HCT116 (cell line): ENCODE measurements at regions not wholly inside any gene's neighbourhood (a gene's known extent, or its start where the extent isn't known, plus 50 kb on each side); places are given as distances from the start of the nearest gene placed in this dataset.

Experiments used
- ATAC-seq: fragments of 200-7000 bp; cut with Tn5 transposase; 2 replicates; pipeline ENCODE4 v1.9.1; 2020; ENCODE audit warnings: mild to moderate bottlenecking, moderate library complexity
- BruUV-seq: library from RNA; stranded (reverse); fragments of 400-500 nt; replicated peaks from 2 replicates; lab custom pipeline; 2021; lab: Mats Ljungman, UMichigan
- CTCF ChIA-PET: fragments of 300-600 bp; sonication (Branson Sonifier 250); formaldehyde crosslinking; loops from one replicate; lab custom pipeline; 2021; ENCODE audit warnings: antibody characterized with exemption; lab: Charles Lee
- POLR2A ChIA-PET: fragments of 300-600, 350-600 bp; sonication (Branson Sonifier 250); formaldehyde crosslinking; loops from one replicate; lab custom pipeline; 2021; ENCODE audit warnings: antibody characterized with exemption; lab: Charles Lee
- RAD21 ChIA-PET, 2 experiments: fragments of 300-600 bp; sonication (Branson Sonifier 250); formaldehyde crosslinking; loops; one replicate each; lab custom pipeline; 2023; ENCODE audit warnings: low total read pairs in 2 of 2; ENCODE audit not compliant: uncharacterized antibody in 2 of 2, unreplicated experiment in 2 of 2, low non-redundant PET in 1 of 2; lab: Charles Lee
- DNase-seq: peaks from one replicate; pipeline ENCODE4 v3.0.0-alpha.2; 2010; ENCODE audit warnings: low read depth, low spot score
- H2AFZ ChIP-seq: fragments of 200-600 bp; shearing (Covaris generic), sonication (generic); 2 replicates; pipeline ENCODE4 v1.6.1; 2017; ENCODE audit warnings: low read depth, mixed run types, mixed read lengths, antibody characterized with exemption, low read length; ENCODE audit not compliant: poor library complexity, severe bottlenecking
- H3K27ac ChIP-seq: 2 replicates; pipeline ENCODE4 v1.5.1; 2012; ENCODE audit warnings: low read depth, low read length
- H3K27me3 ChIP-seq: fragments of 200-600 bp; sonication (generic); 2 replicates; pipeline ENCODE4 v1.6.1; 2016; ENCODE audit warnings: mixed run types, low read length, mixed read lengths; ENCODE audit not compliant: insufficient read depth
- H3K36me3 ChIP-seq, 2 experiments: fragments of 200-500 bp in 1 of 2; fragments of 200-600 bp in 1 of 2; sonication (Bioruptor generic) in 1 of 2; sonication (generic) in 1 of 2; 2 replicates each; pipeline versions ENCODE4 v1.5.1 to v1.6.1; 2014 to 2016; ENCODE audit warnings: low read length in 2 of 2, inconsistent platforms in 1 of 2, mixed read lengths in 1 of 2, mixed run types in 1 of 2; ENCODE audit not compliant: insufficient read depth in 2 of 2, control insufficient read depth in 1 of 2
- H3K4me1 ChIP-seq, 2 experiments: fragments of 200-600 bp in 1 of 2; sonication (generic) in 1 of 2; 2 replicates each; pipeline versions ENCODE4 v1.5.1 to v1.6.1; 2012 to 2017; ENCODE audit warnings: low read length in 2 of 2, inconsistent platforms in 1 of 2, mild to moderate bottlenecking in 1 of 2, mixed read lengths in 1 of 2, mixed run types in 1 of 2, moderate library complexity in 1 of 2; ENCODE audit not compliant: insufficient read depth in 2 of 2, control insufficient read depth in 1 of 2
- H3K4me2 ChIP-seq: fragments of 200-600 bp; sonication (generic); 2 replicates; pipeline ENCODE4 v1.6.1; 2017; ENCODE audit warnings: mixed run types, low read length, mixed read lengths
- H3K4me3 ChIP-seq, 2 experiments: fragments of 200-600 bp in 1 of 2; sonication (generic) in 1 of 2; replicated peaks in 1 of 2; 2 replicates each; pipeline ENCODE4 v1.5.1; 2011 to 2016; ENCODE audit warnings: low read length in 2 of 2, control low read depth in 1 of 2, low read depth in 1 of 2, mild to moderate bottlenecking in 1 of 2, mixed read lengths in 1 of 2, mixed run types in 1 of 2
- H3K79me2 ChIP-seq: fragments of 200-600 bp; sonication (generic); 2 replicates; pipeline ENCODE4 v1.6.1; 2017; ENCODE audit warnings: mild to moderate bottlenecking, mixed run types, low read length, moderate library complexity, mixed read lengths; ENCODE audit not compliant: insufficient read depth
- H3K9ac ChIP-seq: fragments of 200-600 bp; sonication (generic); 2 replicates; pipeline ENCODE4 v1.6.1; 2016; ENCODE audit warnings: low read length, mixed read lengths
- H3K9me2 ChIP-seq: fragments of 200-600 bp; sonication (generic), shearing (Covaris generic); 2 replicates; pipeline ENCODE4 v1.6.1; 2017; ENCODE audit warnings: mixed run types, mild to moderate bottlenecking, moderate library complexity; ENCODE audit not compliant: insufficient read depth
- H3K9me3 ChIP-seq, 2 experiments: fragments of 200-500 bp in 1 of 2; fragments of 200-600 bp in 1 of 2; sonication (Bioruptor generic) in 1 of 2; sonication (generic) in 1 of 2; 2 replicates each; pipeline ENCODE4 v1.6.1; 2014 to 2017; ENCODE audit warnings: low read length in 2 of 2, mixed read lengths in 2 of 2, inconsistent platforms in 1 of 2, low read depth in 1 of 2, mild to moderate bottlenecking in 1 of 2, mixed run types in 1 of 2, moderate library complexity in 1 of 2; ENCODE audit not compliant: control insufficient read depth in 1 of 2, insufficient read depth in 1 of 2
- H4K20me1 ChIP-seq: fragments of 200-600 bp; sonication (generic), shearing (Covaris generic); 2 replicates; pipeline ENCODE4 v1.6.1; 2017; ENCODE audit warnings: mixed run types, mild to moderate bottlenecking, moderate library complexity; ENCODE audit not compliant: insufficient read depth
- ATF3 ChIP-seq: IDR thresholded peaks from 2 replicates; pipeline ENCODE4 v1.6.1; 2012
- CEBPB ChIP-seq: IDR thresholded peaks from 2 replicates; pipeline ENCODE4 v1.6.1; 2012; ENCODE audit warnings: low read depth
- ELF1 ChIP-seq: IDR thresholded peaks from 2 replicates; pipeline ENCODE4 v1.6.1; 2012; ENCODE audit warnings: low read depth, borderline replicate concordance
- EZH2phosphoT487 ChIP-seq: fragments of 200-600 bp; IDR thresholded peaks from 2 replicates; pipeline ENCODE4 v1.6.1; 2018; ENCODE audit warnings: antibody characterized with exemption, borderline replicate concordance
- FOSL1 ChIP-seq: IDR thresholded peaks from 2 replicates; pipeline ENCODE4 v1.6.1; 2012; ENCODE audit warnings: low read depth
- JUND ChIP-seq: IDR thresholded peaks from 2 replicates; pipeline ENCODE4 v1.6.1; 2012
- POLR2A ChIP-seq: IDR thresholded peaks from 2 replicates; pipeline ENCODE4 v1.7.0; 2011; ENCODE audit warnings: borderline replicate concordance; ENCODE audit not compliant: insufficient read depth, insufficient read length; ENCODE audit errors: extremely low read depth
- POLR2AphosphoS5 ChIP-seq: IDR thresholded peaks from 2 replicates; pipeline ENCODE4 v1.6.1; 2011; ENCODE audit warnings: mild to moderate bottlenecking, low read depth, low read length, moderate library complexity
- RAD21 ChIP-seq: IDR thresholded peaks from 2 replicates; pipeline ENCODE4 v1.6.1; 2012; ENCODE audit warnings: low read depth, mild to moderate bottlenecking
- REST ChIP-seq: IDR thresholded peaks from 2 replicates; pipeline ENCODE4 v1.6.1; 2012; ENCODE audit warnings: low read depth
- SIN3A ChIP-seq: IDR thresholded peaks from 2 replicates; pipeline ENCODE4 v1.6.1; 2012; ENCODE audit warnings: low read depth
- SP1 ChIP-seq: IDR thresholded peaks from 2 replicates; pipeline ENCODE4 v1.6.1; 2012; ENCODE audit warnings: low read depth
- YY1 ChIP-seq: IDR thresholded peaks from 2 replicates; pipeline ENCODE4 v1.6.1; 2011; ENCODE audit warnings: low read length, low read depth, moderate library complexity, mild to moderate bottlenecking; ENCODE audit not compliant: insufficient replicate concordance; ENCODE audit errors: extremely low read depth
- intact Hi-C: fragments of 100-400 bp; cut with micrococcal nuclease; formaldehyde crosslinking; loops from 2 replicates; pipeline ENCODE4 v1.10.0; 2022
- TF ChIP-seq, protein P1 (sequence below), 3 experiments: fragments of 200-600 bp in 1 of 3; sonication (generic) in 1 of 3; IDR thresholded peaks in 2 of 3; conservative IDR thresholded peaks in 1 of 3; 2 replicates each; pipeline ENCODE4 v1.5.1; 2012 to 2017; ENCODE audit warnings: low read depth in 2 of 3, low read length in 2 of 3, antibody characterized with exemption in 1 of 3, borderline replicate concordance in 1 of 3, control low read depth in 1 of 3, mild to moderate bottlenecking in 1 of 3, mixed read lengths in 1 of 3, mixed run types in 1 of 3, moderate library complexity in 1 of 3; ENCODE audit not compliant: insufficient read depth in 1 of 3

- CTCF ChIA-PET, result no interaction called here
Observed at GRCh38 chr15:25515633-25516032, 76.8 kb upstream of the UBE3A start.

More at GRCh38 chr15:25515633-25516032, 76.8 kb upstream of the UBE3A start:
- TF ChIP-seq SP1 (no peak), JUND (no peak), RAD21 (no peak), FOSL1 (no peak), POLR2AphosphoS5 (no peak), YY1 (no peak), ELF1 (no peak), ATF3 (no peak), SIN3A (no peak), CEBPB (no peak), REST (no peak), EZH2phosphoT487 (no peak), POLR2A (no peak)
- TF ChIP-seq, protein P1, sequence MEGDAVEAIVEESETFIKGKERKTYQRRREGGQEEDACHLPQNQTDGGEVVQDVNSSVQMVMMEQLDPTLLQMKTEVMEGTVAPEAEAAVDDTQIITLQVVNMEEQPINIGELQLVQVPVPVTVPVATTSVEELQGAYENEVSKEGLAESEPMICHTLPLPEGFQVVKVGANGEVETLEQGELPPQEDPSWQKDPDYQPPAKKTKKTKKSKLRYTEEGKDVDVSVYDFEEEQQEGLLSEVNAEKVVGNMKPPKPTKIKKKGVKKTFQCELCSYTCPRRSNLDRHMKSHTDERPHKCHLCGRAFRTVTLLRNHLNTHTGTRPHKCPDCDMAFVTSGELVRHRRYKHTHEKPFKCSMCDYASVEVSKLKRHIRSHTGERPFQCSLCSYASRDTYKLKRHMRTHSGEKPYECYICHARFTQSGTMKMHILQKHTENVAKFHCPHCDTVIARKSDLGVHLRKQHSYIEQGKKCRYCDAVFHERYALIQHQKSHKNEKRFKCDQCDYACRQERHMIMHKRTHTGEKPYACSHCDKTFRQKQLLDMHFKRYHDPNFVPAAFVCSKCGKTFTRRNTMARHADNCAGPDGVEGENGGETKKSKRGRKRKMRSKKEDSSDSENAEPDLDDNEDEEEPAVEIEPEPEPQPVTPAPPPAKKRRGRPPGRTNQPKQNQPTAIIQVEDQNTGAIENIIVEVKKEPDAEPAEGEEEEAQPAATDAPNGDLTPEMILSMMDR (IDR thresholded peaks at IDR 0.05 in 2 of 3, conservative IDR thresholded peaks at IDR 0.05 in 1 of 3; ENCODE audit: borderline replicate concordance in 1 of 3, insufficient read depth in 1 of 3, low read depth in 2 of 3, low read length in 2 of 3), result no peak
- no peaks in the 10 kb centered on the region for H3K4me1 ChIP-seq
- no peaks in the 10 kb centered on the region for H3K9me2 ChIP-seq
- RAD21 ChIA-PET, result no interaction called here
- POLR2A ChIA-PET, result no interaction called here
- H3K4me3 ChIP-seq, result no peak overlapping the region
- intact Hi-C loops, result no loop called here
- no peak overlapping the region for H3K4me2 ChIP-seq
- no peak overlapping the region for H3K9ac ChIP-seq
- no peak for ATAC-seq
- no peak overlapping the region for H3K27ac ChIP-seq
- BruUV-seq, result no TSS peak
- H3K79me2 ChIP-seq, result no peaks in the 10 kb centered on the region
- H2AFZ ChIP-seq, result no peak overlapping the region
- no peaks in the 10 kb centered on the region for H4K20me1 ChIP-seq
- H3K27me3 ChIP-seq, result no peaks in the 10 kb centered on the region
- no peak for DNase-seq
- no peaks in the 10 kb centered on the region for H3K36me3 ChIP-seq
- peaks cover 0 to 5% of the 10 kb centered on the region in 2 experiments; a peak in 2 of 4 replicates for H3K9me3 ChIP-seq
